ENCODE measurements at regions not wholly inside any gene's neighbourhood (a gene's known extent, or its start where the extent isn't known, plus 50 kb on each side); places are given as distances from the start of the nearest gene placed in this dataset.

- no peak for FAIRE-seq
- H2AK5ac ChIP-seq (ENCODE audit: low read depth, low read length): no peak overlapping the region
- CTCF ChIA-PET (ENCODE audit: partially characterized antibody): interaction anchor here (0.6 to 1.6 kb wide), 4 partner anchors 8 to 330 kb away, joined by 3 to 8 read pairs (median 3); no protein-coding TSS in a partner anchor
- no peak overlapping the region for H4K91ac ChIP-seq (replicated peaks; ENCODE audit: insufficient read length, low read length)
- no peak overlapping the region for H4K5ac ChIP-seq (ENCODE audit: insufficient read length, low read depth, low read length)
- no peak overlapping the region for H3K56ac ChIP-seq (replicated peaks; ENCODE audit: insufficient read length, low read depth, low read length)
- no peaks in the 10 kb centered on the region for H3K36me3 ChIP-seq (ENCODE audit: control insufficient read depth in 2 of 4, insufficient read depth in 4 of 4, low read length in 3 of 4)
- H3K27ac ChIP-seq (ENCODE audit: low read depth, low read length): no peak overlapping the region
- POLR2A ChIA-PET (ENCODE audit: partially characterized antibody): no interaction called here
- no peak for DNase-seq (ENCODE audit: low read depth in 1 of 2, low spot score in 2 of 2)
- peaks cover 2 to 4% of the 10 kb centered on the region in 2 experiments; a peak in 2 of 4 replicates for H3K9me3 ChIP-seq (ENCODE audit: insufficient read depth in 2 of 2, low read depth in 1 of 2, low read length in 1 of 2)
- no peak overlapping the region for H3K9ac ChIP-seq (replicated peaks in 1 of 4; ENCODE audit: extremely low read depth in 1 of 4, low read depth in 3 of 4, low read length in 3 of 4)
- no peak overlapping the region for H2BK120ac ChIP-seq (replicated peaks; ENCODE audit: low read depth, low read length)
- H3K4ac ChIP-seq (replicated peaks; ENCODE audit: insufficient read length, low read depth, low read length): no peak overlapping the region
- H4K20me1 ChIP-seq (replicated peaks in 1 of 2; ENCODE audit: control insufficient read depth in 1 of 2, insufficient read depth in 2 of 2, low read length in 2 of 2): no peaks in the 10 kb centered on the region
- H3K14ac ChIP-seq (ENCODE audit: insufficient read length): no peak overlapping the region
- TF ChIP-seq TCF12 (IDR thresholded peaks at IDR 0.05; ENCODE audit: low read depth, low read length) (no peak), FOSL1 (IDR thresholded peaks at IDR 0.05; ENCODE audit: insufficient read depth, low read depth, low read length) (no peak), RFX5 (IDR thresholded peaks at IDR 0.05; ENCODE audit: borderline replicate concordance, low read depth, low read length) (no peak), CTCF (IDR thresholded peaks at IDR 0.05; ENCODE audit: control extremely low read depth in 1 of 3, insufficient read depth in 1 of 3, low read depth in 1 of 3, low read length in 3 of 3) (no peak), MAX (IDR thresholded peaks at IDR 0.05) (no peak), KDM1A (IDR thresholded peaks at IDR 0.05; ENCODE audit: borderline replicate concordance, low read length) (no peak), KDM4A (IDR thresholded peaks at IDR 0.05; ENCODE audit: low read depth, low read length, severe bottlenecking) (no peak), JUND (IDR thresholded peaks at IDR 0.05; ENCODE audit: low read length) (no peak), HDAC6 (IDR thresholded peaks at IDR 0.05; ENCODE audit: low read depth, low read length) (no peak)
- no peak overlapping the region for H2BK12ac ChIP-seq (ENCODE audit: low read depth, low read length)
- no peak overlapping the region for H2BK20ac ChIP-seq (ENCODE audit: low read length)
- H3K4me3 ChIP-seq (ENCODE audit: extremely low read depth in 1 of 4, insufficient read depth in 2 of 4, low read depth in 3 of 4, low read length in 4 of 4): no peak overlapping the region
- no peak overlapping the region for H3K4me2 ChIP-seq (ENCODE audit: insufficient read depth in 1 of 2, low read depth in 2 of 2, low read length in 2 of 2)
- H2AFZ ChIP-seq (ENCODE audit: low read length): no peak overlapping the region
- no peak overlapping the region for H2BK5ac ChIP-seq (ENCODE audit: low read depth, low read length)
- no peaks in the 10 kb centered on the region for H3K23me2 ChIP-seq (ENCODE audit: low read depth, low read length)
- H3K4me1 ChIP-seq (replicated peaks in 1 of 4; ENCODE audit: control insufficient read depth in 3 of 4, insufficient read depth in 4 of 4, low read length in 3 of 4): no peaks in the 10 kb centered on the region
- no peaks in the 10 kb centered on the region for H3K79me1 ChIP-seq (ENCODE audit: low read depth, low read length)
- no peak overlapping the region for H4K8ac ChIP-seq (ENCODE audit: extremely low read depth, insufficient read depth, low read length)
- H2BK15ac ChIP-seq (ENCODE audit: low read length): no peak overlapping the region
- H3K79me2 ChIP-seq (ENCODE audit: control insufficient read depth in 1 of 2, insufficient read depth in 2 of 2, low read length in 2 of 2): no peaks in the 10 kb centered on the region
- H3K18ac ChIP-seq (ENCODE audit: extremely low read depth, low read length): no peak overlapping the region
- H3K27me3 ChIP-seq (replicated peaks in 1 of 4; ENCODE audit: control insufficient read depth in 3 of 4, extremely low read depth in 1 of 4, insufficient read depth in 3 of 4, low read length in 3 of 4): no peaks in the 10 kb centered on the region
- no peak overlapping the region for H3K23ac ChIP-seq (ENCODE audit: insufficient read length)
Measured at GRCh38 chr22:26812731-26813130, 155.3 kb downstream of the MIAT start.

Data from H1 (cell line).